SK-N-MC (cell line): ENCODE measurements at regions not wholly inside any gene's neighbourhood (a gene's known extent, or its start where the extent isn't known, plus 50 kb on each side); places are given as distances from the start of the nearest gene placed in this dataset.

ENCODE experiments used
- EZH2 ChIP-seq: fragments of 200-600 bp; sonication (generic); IDR thresholded peaks from one replicate; pipeline ENCODE4 v1.6.1; 2017; ENCODE audit warnings: antibody characterized with exemption
- POLR2AphosphoS5 ChIP-seq: IDR thresholded peaks from 2 replicates; pipeline ENCODE4 v1.6.1; 2012; ENCODE audit warnings: mild to moderate bottlenecking, low read depth, low read length, borderline replicate concordance

DNA sequence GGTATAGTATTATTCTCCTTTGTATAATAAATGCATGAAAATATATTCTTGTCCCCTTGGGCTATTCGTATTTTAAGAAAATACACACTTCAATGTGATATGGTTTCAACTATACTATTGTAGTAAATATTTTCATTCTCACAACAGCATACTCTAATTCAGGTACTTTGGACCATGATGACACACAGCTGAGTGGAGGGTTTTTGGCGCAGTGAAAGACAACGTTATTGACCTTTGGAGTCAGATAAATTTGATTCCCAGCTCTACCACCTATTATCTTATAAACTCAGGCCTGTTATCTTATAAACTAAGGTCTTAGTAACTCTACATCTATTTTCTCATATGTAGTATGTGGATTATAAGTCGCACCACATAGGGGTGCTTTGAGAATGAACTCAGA is 895.9 kb upstream of the DDX18 start:
- TF ChIP-seq POLR2AphosphoS5 (no peak), EZH2 (no peak)
